B cell (primary cell): ENCODE measurements at regions not wholly inside any gene's neighbourhood (a gene's known extent, or its start where the extent isn't known, plus 50 kb on each side); places are given as distances from the start of the nearest gene placed in this dataset.

Experiments used
- ATAC-seq: fragments of 200-7000 bp; cut with Tn5 transposase; one replicate; pipeline ENCODE4 v1.10.0; 2021; ENCODE audit warnings: low read depth, mild to moderate bottlenecking, moderate number of reproducible peaks, moderate library complexity
- CTCF ChIA-PET: fragments of 350-600 bp; sonication (Branson Sonifier 250); formaldehyde crosslinking; loops from one replicate; lab custom pipeline; 2021; ENCODE audit warnings: antibody characterized with exemption, inconsistent platforms; lab: Charles Lee
- POLR2A ChIA-PET: fragments of 350-600 bp; sonication (Branson Sonifier 250); formaldehyde crosslinking; loops from one replicate; lab custom pipeline; 2021; ENCODE audit warnings: antibody characterized with exemption; lab: Charles Lee
- DNase-seq: peaks from one replicate; pipeline ENCODE4 v3.0.0; 2013
- H2AFZ ChIP-seq: 2 replicates; pipeline ENCODE4 v1.6.1; 2012; ENCODE audit warnings: mild to moderate bottlenecking, low read depth, low read length; ENCODE audit not compliant: insufficient read depth, poor library complexity, severe bottlenecking
- H3K27ac ChIP-seq, 2 donors: 1 replicate in 1 of 2; 2 replicates in 1 of 2; pipeline ENCODE4 v1.5.1; 2012 to 2013; ENCODE audit warnings: low read length in 2 of 2, mild to moderate bottlenecking in 2 of 2, moderate library complexity in 1 of 2
- H3K27me3 ChIP-seq, 4 experiments: fragments of 200-600 bp in 1 of 4; sonication (generic) in 1 of 4; replicated peaks in 1 of 4; 1 replicate in 2 of 4; 2 replicates in 2 of 4; pipeline versions ENCODE4 v1.6.1 to v1.7.0; 2013 to 2016; ENCODE audit warnings: low read length in 3 of 4, mild to moderate bottlenecking in 2 of 4, mixed read lengths in 1 of 4, moderate library complexity in 1 of 4; ENCODE audit not compliant: insufficient read depth in 4 of 4, control insufficient read depth in 3 of 4; ENCODE audit errors: control extremely low read depth in 1 of 4
- H3K36me3 ChIP-seq, 2 experiments: replicated peaks in 1 of 2; 1 replicate in 1 of 2; 2 replicates in 1 of 2; pipeline versions ENCODE4 v1.6.1 to v1.7.1; 2013; ENCODE audit warnings: low read length in 1 of 2; ENCODE audit not compliant: insufficient read depth in 2 of 2, control insufficient read depth in 1 of 2; ENCODE audit errors: control extremely low read depth in 1 of 2, extremely low read depth in 1 of 2
- H3K4me1 ChIP-seq, 2 donors: fragments of 200-600 bp in 1 of 2; sonication (generic) in 1 of 2; 1 replicate in 1 of 2; 2 replicates in 1 of 2; pipeline versions ENCODE4 v1.5.1 to v1.6.1; 2013 to 2017; ENCODE audit warnings: low read length in 2 of 2; ENCODE audit not compliant: control insufficient read depth in 2 of 2, insufficient read depth in 2 of 2
- H3K4me2 ChIP-seq: replicated peaks from 2 replicates; pipeline ENCODE3; 2012; ENCODE audit warnings: mild to moderate bottlenecking, low read depth, low read length; ENCODE audit not compliant: poor library complexity, severe bottlenecking
- H3K4me3 ChIP-seq, 5 experiments: fragments of 200-600 bp in 1 of 5; sonication (generic) in 1 of 5; 1 replicate in 3 of 5; 2 replicates in 2 of 5; pipeline versions ENCODE4 v1.5.1 to v1.7.0; 2011 to 2016; ENCODE audit warnings: low read length in 4 of 5, mild to moderate bottlenecking in 4 of 5, low read depth in 2 of 5, control low read depth in 1 of 5, moderate library complexity in 1 of 5; ENCODE audit not compliant: insufficient read depth in 1 of 5; ENCODE audit errors: control extremely low read depth in 1 of 5, extremely low read depth in 1 of 5
- H3K79me2 ChIP-seq: fragments of 200-600 bp; sonication (generic); one replicate; pipeline ENCODE4 v1.6.0; 2016; ENCODE audit warnings: low read length; ENCODE audit not compliant: control insufficient read depth, insufficient read depth
- H3K9ac ChIP-seq: fragments of 200-600 bp; sonication (generic); 2 replicates; pipeline ENCODE4 v1.6.1; 2017; ENCODE audit warnings: mild to moderate bottlenecking, low read length, moderate library complexity
- H3K9me3 ChIP-seq, 3 donors: one replicate each; pipeline versions ENCODE4 v1.6.1 to v1.7.1; 2013; ENCODE audit warnings: low read length in 2 of 3; ENCODE audit not compliant: control insufficient read depth in 2 of 3, insufficient read depth in 1 of 3; ENCODE audit errors: control extremely low read depth in 1 of 3
- H4K20me1 ChIP-seq: 2 replicates; pipeline ENCODE4 v1.6.0; 2012; ENCODE audit warnings: mild to moderate bottlenecking, low read length; ENCODE audit not compliant: insufficient read depth, control insufficient read depth, poor library complexity, severe bottlenecking
- H3K27ac Mint-ChIP-seq: one replicate; pipeline ENCODE4 v1.8.0; 2021; ENCODE audit warnings: mixed read lengths
- H3K27me3 Mint-ChIP-seq: one replicate; pipeline ENCODE4 v1.8.0; 2021; ENCODE audit warnings: mixed read lengths
- H3K4me1 Mint-ChIP-seq: one replicate; pipeline ENCODE4 v1.8.0; 2021; ENCODE audit warnings: mixed read lengths
- H3K4me3 Mint-ChIP-seq: one replicate; pipeline ENCODE4 v1.8.0; 2021; ENCODE audit warnings: mixed read lengths
- H3K9me3 Mint-ChIP-seq: one replicate; pipeline ENCODE4 v1.8.0; 2022; ENCODE audit warnings: mixed read lengths; ENCODE audit not compliant: insufficient read depth
- CTCF ChIP-seq: fragments of 200-600 bp; IDR thresholded peaks from one replicate; pipeline ENCODE4 v1.8.0; 2022; ENCODE audit warnings: antibody characterized with exemption, mild to moderate bottlenecking
- EZH2 ChIP-seq: IDR thresholded peaks from 2 replicates; pipeline ENCODE4 v1.6.1; 2012; ENCODE audit warnings: borderline replicate concordance, low read depth, mild to moderate bottlenecking, moderate library complexity, low read length; ENCODE audit not compliant: insufficient read depth, poor library complexity, severe bottlenecking
- WGBS: methylation state at CpG from one replicate; pipeline ENCODE4 v1.1.5; 2013; ENCODE audit warnings: missing lambda C conversion rate; ENCODE audit not compliant: insufficient coverage; 5-methylcytosine and 5-hydroxymethylcytosine counted together
- intact Hi-C: fragments of 100-400 bp; cut with micrococcal nuclease; formaldehyde crosslinking; loops from one replicate; pipeline ENCODE4 v1.10.0; 2022

- Histone ChIP-seq H3K4me3 (no peak overlapping the region), H2AFZ (no peak overlapping the region), H3K36me3 (no peaks in the 10 kb centered on the region), H3K9ac (no peak overlapping the region), H3K27ac (no peak overlapping the region), H4K20me1 (no peaks in the 10 kb centered on the region), H3K27me3 (no peaks in the 10 kb centered on the region), H3K4me1 (peaks cover 8 to 10% of the 10 kb centered on the region in 2 donors), H3K4me2 (no peak overlapping the region), H3K9me3 (no peaks in the 10 kb centered on the region), H3K79me2 (no peaks in the 10 kb centered on the region)
- TF ChIP-seq CTCF: no peak
- no peak for TF ChIP-seq EZH2
- Mint-ChIP-seq H3K4me1 (peaks cover 29% of the 10 kb centered on the region), H3K9me3 (no peaks in the 10 kb centered on the region), H3K4me3 (no peak overlapping the region), H3K27me3 (peaks cover 7% of the 10 kb centered on the region), H3K27ac (no peak overlapping the region)
- ChIA-PET POLR2A (no interaction called here), CTCF (no interaction called here)
- WGBS: 100% methylated on average over 1 of the region's 4 CpGs
- intact Hi-C loops: no loop called here
- ATAC-seq (no peak), DNase-seq (no peak)
These were observed 83.3 kb downstream of the TRIM42 start for GRCh38 chr3:140761076-140761639.

- Histone ChIP-seq H3K36me3 (no peaks in the 10 kb centered on the region), H3K27me3 (no peaks in the 10 kb centered on the region), H3K27ac (no peak overlapping the region), H2AFZ (no peak overlapping the region), H3K79me2 (no peaks in the 10 kb centered on the region), H4K20me1 (no peaks in the 10 kb centered on the region), H3K4me1 (peaks cover 0 to 3% of the 10 kb centered on the region in 2 donors), H3K4me2 (no peak overlapping the region), H3K9ac (no peak overlapping the region), H3K4me3 (no peak overlapping the region), H3K9me3 (no peaks in the 10 kb centered on the region)
- POLR2A ChIA-PET: no interaction called here
- TF ChIP-seq CTCF (no peak), EZH2 (no peak)
- intact Hi-C loops: no loop called here
- DNase-seq: no peak
- Mint-ChIP-seq H3K4me1 (peaks cover 15% of the 10 kb centered on the region), H3K4me3 (no peak overlapping the region), H3K9me3 (no peaks in the 10 kb centered on the region), H3K27me3 (peaks cover 8% of the 10 kb centered on the region), H3K27ac (no peak overlapping the region)
- ATAC-seq: no peak
- CTCF ChIA-PET: no interaction called here
These were observed 84.9 kb downstream of the TRIM42 start for GRCh38 chr3:140762746-140763145.
